ENCODE measurements at regions not wholly inside any gene's neighbourhood (a gene's known extent, or its start where the extent isn't known, plus 50 kb on each side); places are given as distances from the start of the nearest gene placed in this dataset.

GRCh38 chr5:175388531-175388930 is 55.5 kb downstream of the DRD1 start:
- no peak for DNase-seq (ENCODE audit: extremely low spot score, unreplicated experiment)
- peaks cover 27% of the 10 kb centered on the region for H3K27me3 Mint-ChIP-seq
- H3K36me3 Mint-ChIP-seq: no peaks in the 10 kb centered on the region
- TF ChIP-seq CTCF (conservative IDR thresholded peaks at IDR 0.05): no peak
- H3K27ac Mint-ChIP-seq: no peak overlapping the region
- no peak overlapping the region for H3K4me3 Mint-ChIP-seq
- H3K4me1 Mint-ChIP-seq (ENCODE audit: unreplicated experiment): peaks cover 2% of the 10 kb centered on the region
- peaks cover 4% of the 10 kb centered on the region for H3K9me3 Mint-ChIP-seq

- H3K27ac Mint-ChIP-seq: no peak overlapping the region
- H3K4me3 Mint-ChIP-seq: no peak overlapping the region
- DNase-seq (ENCODE audit: extremely low spot score, unreplicated experiment): no peak
These were observed 56.8 kb downstream of the DRD1 start for GRCh38 chr5:175387144-175387543.

GRCh38 chr5:175386526-175386925 is 57.5 kb downstream of the DRD1 start:
- H3K27me3 Mint-ChIP-seq: peaks cover 31% of the 10 kb centered on the region
- TF ChIP-seq CTCF (conservative IDR thresholded peaks at IDR 0.05): no peak
- peaks cover 8% of the 10 kb centered on the region for H3K4me1 Mint-ChIP-seq (ENCODE audit: unreplicated experiment)
- H3K4me3 Mint-ChIP-seq: no peak overlapping the region
- no peaks in the 10 kb centered on the region for H3K36me3 Mint-ChIP-seq
- H3K9me3 Mint-ChIP-seq: peaks cover 4% of the 10 kb centered on the region
- H3K27ac Mint-ChIP-seq: no peak overlapping the region
- DNase-seq (ENCODE audit: extremely low spot score, unreplicated experiment): no peak

More at GRCh38 chr5:175387144-175387543, 56.8 kb downstream of the DRD1 start:
- no peak for TF ChIP-seq CTCF (conservative IDR thresholded peaks at IDR 0.05)
- peaks cover 4% of the 10 kb centered on the region for H3K9me3 Mint-ChIP-seq
- peaks cover 8% of the 10 kb centered on the region for H3K4me1 Mint-ChIP-seq (ENCODE audit: unreplicated experiment)
- H3K36me3 Mint-ChIP-seq: no peaks in the 10 kb centered on the region
- H3K27me3 Mint-ChIP-seq: peaks cover 31% of the 10 kb centered on the region

- Mint-ChIP-seq H3K36me3 (no peaks in the 10 kb centered on the region), H3K9me3 (peaks cover 4% of the 10 kb centered on the region), H3K4me1 (ENCODE audit: unreplicated experiment) (peaks cover 15% of the 10 kb centered on the region), H3K4me3 (no peak overlapping the region), H3K27ac (peak overlapping the region; percentile 29), H3K27me3 (peaks cover 31% of the 10 kb centered on the region)
- TF ChIP-seq CTCF (conservative IDR thresholded peaks at IDR 0.05): no peak
- no peak for DNase-seq (ENCODE audit: extremely low spot score, unreplicated experiment)
These were observed 58.2 kb downstream of the DRD1 start for GRCh38 chr5:175385691-175386362.

GRCh38 chr5:175384724-175385552 is 59.0 kb downstream of the DRD1 start:
- H3K4me1 Mint-ChIP-seq (ENCODE audit: unreplicated experiment): peaks cover 15% of the 10 kb centered on the region
- H3K27me3 Mint-ChIP-seq: peaks cover 31% of the 10 kb centered on the region

More at GRCh38 chr5:175384724-175385552, 59.0 kb downstream of the DRD1 start:
- no peak for DNase-seq (ENCODE audit: extremely low spot score, unreplicated experiment)
- TF ChIP-seq CTCF (conservative IDR thresholded peaks at IDR 0.05): no peak
- Mint-ChIP-seq H3K9me3 (peaks cover 4% of the 10 kb centered on the region), H3K27ac (no peak overlapping the region), H3K36me3 (no peaks in the 10 kb centered on the region), H3K4me3 (no peak overlapping the region)

Data from type B pancreatic cell (in vitro differentiated cells).